Epithelial cell of proximal tubule (primary cell): ENCODE measurements at regions not wholly inside any gene's neighbourhood (a gene's known extent, or its start where the extent isn't known, plus 50 kb on each side); places are given as distances from the start of the nearest gene placed in this dataset.

ENCODE experiments used
- DNase-seq: peaks from one replicate; pipeline ENCODE4 v3.0.0-alpha.2; 2011; ENCODE audit warnings: low read depth
- H3K4me3 ChIP-seq: 2 replicates; pipeline ENCODE4 v1.5.1; 2011; ENCODE audit warnings: low read depth, mild to moderate bottlenecking, low read length
- CTCF ChIP-seq: conservative IDR thresholded peaks from 2 replicates; pipeline ENCODE4 v1.5.1; 2012; ENCODE audit warnings: low read depth, mild to moderate bottlenecking, low read length

- no peak for TF ChIP-seq CTCF
- no peak for DNase-seq
- no peak overlapping the region for H3K4me3 ChIP-seq
Observed at GRCh38 chr17:77446940-77447634, 306.3 kb downstream of the SEC14L1 start.

GRCh38 chr17:77449373-77449907 is 308.7 kb downstream of the SEC14L1 start:
- no peak for TF ChIP-seq CTCF
- no peak for DNase-seq
- peak overlapping the region; percentile 58 for H3K4me3 ChIP-seq

DNA sequence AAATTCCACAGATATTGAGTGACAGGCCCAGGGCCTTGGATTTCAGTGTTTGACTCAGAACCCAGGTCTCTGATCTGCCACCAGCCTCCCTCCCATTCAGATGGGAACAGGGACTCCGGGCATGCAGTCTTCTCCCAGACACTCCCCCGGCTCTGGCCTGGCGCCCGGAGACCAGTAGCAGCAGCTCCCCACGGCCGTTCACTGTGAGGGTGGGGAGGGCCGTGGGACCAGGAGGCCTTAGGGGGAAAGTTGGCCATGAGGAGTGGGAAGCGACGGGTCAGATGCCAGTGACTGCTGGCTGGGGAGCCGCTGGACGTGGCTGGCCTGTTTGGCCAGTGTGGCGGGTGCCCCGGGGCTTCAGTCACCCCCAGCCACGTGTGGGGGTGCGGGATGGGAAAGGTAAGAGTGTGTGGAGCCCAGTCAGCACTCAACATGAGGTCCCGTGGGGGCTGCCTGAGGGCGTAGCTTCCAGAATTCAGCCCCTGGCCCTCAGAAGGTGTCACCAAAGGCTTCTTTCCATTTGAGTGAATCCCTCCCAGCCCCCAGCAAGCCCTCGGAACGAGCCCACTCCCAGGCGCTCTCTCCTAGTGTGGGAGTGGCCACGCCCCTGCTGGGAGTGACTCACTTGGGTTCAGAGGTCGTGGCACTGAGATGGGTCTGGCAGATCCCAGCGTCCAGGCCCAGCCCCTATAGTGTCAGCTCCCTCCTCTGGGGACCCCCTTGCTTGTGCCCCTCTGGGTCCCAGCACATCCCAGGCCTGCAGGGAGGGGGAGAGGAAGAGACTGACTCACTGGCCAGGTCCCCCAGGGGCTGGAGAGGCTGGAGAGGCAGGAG is 309.4 kb downstream of the SEC14L1 start:
- H3K4me3 ChIP-seq, result peak overlapping the region; percentile 58
- no peak for DNase-seq
- no peak for TF ChIP-seq CTCF

DNA sequence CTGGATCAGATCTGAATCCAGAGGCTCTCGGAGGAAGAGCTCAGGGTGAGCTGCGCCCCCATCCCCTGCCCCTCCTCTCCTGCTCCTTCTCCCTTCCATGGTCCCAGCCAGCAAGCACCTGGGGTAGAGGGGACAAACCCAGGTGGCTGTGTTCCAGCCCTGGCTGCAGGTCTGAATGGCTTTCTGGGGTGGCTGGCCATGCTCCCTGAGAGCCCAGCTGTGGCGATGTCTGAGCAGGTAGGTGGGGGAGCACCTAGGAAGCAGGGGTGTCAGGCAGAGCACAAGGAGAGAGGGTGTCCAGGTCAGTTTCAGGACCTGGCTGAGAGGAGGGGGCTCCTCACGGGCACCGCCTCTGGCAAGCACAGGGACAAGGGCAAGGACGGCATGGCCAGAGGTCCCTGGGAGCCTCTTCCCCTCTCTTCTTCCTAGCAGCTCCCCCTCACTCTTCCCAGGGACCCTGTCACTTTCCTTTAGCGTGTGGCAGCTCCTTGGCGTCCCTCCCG is 310.0 kb downstream of the SEC14L1 start:
- H3K4me3 ChIP-seq, result peak overlapping the region; percentile 58
- DNase-seq, result no peak
- no peak for TF ChIP-seq CTCF

DNA sequence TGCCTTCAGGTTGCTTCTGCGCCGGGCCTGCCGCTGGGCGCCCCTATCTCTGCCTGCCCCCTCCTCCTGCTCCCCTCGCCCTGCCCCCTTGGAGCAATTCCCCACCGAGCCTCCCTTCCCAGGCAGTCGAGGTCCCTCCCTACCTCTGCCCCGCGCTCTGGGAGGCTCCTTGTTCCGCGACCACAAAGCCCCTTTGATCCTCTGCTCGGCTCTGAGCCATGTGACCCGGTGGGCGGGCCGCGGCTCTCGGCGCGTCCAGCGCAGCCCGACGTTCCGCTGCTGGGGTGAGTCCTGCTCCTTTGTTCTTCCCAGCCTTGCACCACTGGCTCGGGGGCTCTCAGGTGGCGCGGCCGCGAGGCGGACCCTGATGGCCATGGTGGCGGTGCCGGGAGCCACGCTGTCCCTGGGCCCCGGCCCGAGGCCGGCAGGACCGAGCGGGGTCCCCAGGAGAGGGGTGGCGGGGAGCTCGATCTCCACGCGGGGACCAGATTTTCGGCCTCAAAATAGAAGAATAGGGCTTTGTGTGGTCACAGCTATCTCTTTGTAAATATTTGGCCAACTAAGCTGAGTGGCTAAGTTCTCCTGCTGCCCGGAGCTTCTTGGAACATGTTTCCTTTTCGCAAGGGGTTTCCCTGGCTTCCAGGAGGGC is 310.6 kb downstream of the SEC14L1 start:
- TF ChIP-seq CTCF, result no peak
- peak overlapping the region; percentile 58 for H3K4me3 ChIP-seq
- no peak for DNase-seq

DNA sequence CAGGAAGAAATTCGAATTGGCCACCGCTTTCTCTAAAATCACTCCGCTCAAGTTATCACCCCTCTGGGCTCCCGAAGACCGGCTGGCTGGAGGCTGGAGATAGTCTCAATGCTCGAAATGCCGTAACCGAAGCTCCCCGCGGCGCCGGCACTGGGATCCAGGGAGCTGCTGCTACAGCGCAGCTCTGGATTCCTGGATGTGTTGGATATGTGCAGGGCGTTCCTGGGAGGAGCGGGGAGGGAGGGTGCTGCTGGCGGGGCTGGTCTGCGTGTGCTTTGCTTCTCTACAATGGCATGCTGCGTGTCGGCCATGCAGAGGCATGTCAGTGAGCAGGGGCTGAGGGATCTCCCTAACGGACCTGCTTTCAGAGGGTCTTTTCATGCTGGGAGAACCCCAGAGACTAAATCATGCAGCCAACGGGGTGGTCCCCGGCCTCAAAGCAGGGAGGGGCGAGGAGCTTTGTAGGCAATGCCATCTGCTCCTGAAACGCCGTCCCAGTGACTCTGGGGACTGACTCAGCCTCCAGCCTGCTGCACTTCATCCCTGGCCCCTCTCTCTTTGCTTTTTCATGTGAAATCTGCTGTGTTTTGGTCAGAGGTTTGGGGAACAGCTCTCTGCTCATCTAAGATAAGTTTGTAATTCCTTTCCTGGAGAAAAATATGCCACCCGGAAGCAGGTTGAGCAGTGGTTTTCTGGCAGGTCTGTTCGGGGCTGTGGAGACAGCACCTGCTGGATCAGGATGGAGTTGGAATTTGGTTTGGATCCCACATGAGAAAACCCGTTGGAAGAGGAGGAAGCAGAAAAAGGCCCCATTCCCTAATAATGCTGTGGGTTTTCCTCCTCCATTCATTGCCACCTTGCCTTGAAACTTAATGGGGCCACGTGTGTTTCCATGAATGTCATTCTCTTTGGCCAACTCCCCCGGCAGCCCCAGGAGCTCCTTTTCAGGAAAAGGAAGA is 311.4 kb downstream of the SEC14L1 start:
- DNase-seq, result no peak
- TF ChIP-seq CTCF, result no peak
- H3K4me3 ChIP-seq, result peak overlapping the region; percentile 58
